CD4-positive, alpha-beta T cell treated with Interleukin-17A for 4 hours (primary cell): ENCODE measurements at regions not wholly inside any gene's neighbourhood (a gene's known extent, or its start where the extent isn't known, plus 50 kb on each side); places are given as distances from the start of the nearest gene placed in this dataset.
"Not testable (repeated sequence)": the region's sequence is repeated elsewhere in the genome, so short reads cannot be mapped to it uniquely, and the experiment has no call there.

Experiments
- DNase-seq: peaks from one replicate; pipeline ENCODE4 v3.0.0-alpha.2; 2020; ENCODE audit warnings: mixed read lengths

DNA sequence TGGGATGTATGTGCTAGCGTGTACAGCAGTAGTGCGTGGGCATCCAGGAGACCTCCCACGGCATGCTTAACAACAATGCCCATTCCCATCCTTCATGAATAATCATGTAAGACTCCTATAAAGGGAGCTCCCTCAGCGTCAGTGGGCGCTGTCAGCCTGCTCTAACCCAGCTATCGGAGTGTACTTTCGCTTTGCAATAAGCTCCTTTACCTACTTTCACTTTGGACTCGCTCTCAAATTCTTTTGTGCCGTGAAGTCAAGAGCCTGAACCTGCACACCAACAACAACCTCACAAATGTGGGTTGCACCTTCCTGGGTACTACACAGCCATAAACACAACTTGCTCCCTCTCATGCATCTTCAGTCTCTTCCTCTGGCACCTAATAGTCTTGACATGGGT is 114.8 kb upstream of the PAXBP1 start:
- peak; percentile 41 for DNase-seq

DNA sequence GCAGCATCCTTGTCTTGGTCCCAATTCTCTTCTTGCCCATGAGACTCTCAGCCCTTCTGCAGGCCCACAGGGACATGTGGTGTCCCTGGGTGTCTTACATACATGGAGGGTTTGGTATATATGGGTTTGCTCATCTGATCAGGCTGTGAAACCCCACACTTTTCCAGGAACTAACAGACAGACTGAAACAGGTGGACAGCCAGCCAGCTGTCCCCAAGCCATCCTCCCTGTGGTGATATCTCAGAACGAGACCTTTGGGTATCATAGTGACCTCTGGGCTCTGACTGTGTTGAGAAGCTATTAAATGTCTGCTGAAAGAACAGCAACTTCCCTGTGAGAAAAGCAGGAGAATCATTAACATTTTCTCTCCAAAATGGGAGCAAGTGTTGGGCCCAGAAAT is 115.5 kb upstream of the PAXBP1 start:
- no peak for DNase-seq

DNA sequence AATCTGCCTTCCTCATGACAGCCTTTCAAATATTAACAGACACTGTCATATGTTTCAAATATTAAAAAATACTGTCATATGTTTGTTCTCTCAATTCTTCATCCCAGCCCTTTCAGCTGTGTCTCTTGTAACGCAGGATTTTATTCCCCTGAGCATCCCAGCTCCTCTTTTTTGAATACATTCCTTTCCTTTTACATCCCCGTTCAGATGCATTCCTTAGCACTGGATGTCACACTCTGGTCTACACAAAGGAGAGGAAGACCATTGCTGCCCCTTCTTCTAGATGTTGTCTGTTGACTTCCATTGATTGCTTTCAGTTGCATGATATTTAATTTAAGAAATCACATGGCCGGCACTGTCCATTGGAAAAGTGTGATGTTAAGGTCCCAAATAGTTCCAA is 117.4 kb upstream of the PAXBP1 start:
- DNase-seq, result no peak

DNA sequence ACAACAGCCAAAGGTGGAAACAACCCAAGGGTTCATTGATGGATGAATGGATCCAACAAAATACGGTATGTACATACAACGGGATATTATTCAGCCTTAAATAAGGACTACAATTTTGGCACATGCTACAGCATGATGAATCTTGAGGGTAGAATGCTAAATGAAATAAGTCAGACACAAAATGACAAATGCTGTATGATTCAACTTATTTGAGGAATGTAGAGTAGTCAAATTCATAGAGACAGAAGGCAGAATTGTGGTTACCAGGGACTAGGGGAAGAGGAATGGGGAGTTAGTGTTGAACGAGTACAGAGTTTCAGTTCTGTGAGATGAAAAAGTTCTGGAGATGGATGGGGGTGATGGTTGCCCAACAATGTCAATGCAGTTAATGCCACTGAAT is 118.0 kb upstream of the PAXBP1 start:
- DNase-seq, result no peak

DNA sequence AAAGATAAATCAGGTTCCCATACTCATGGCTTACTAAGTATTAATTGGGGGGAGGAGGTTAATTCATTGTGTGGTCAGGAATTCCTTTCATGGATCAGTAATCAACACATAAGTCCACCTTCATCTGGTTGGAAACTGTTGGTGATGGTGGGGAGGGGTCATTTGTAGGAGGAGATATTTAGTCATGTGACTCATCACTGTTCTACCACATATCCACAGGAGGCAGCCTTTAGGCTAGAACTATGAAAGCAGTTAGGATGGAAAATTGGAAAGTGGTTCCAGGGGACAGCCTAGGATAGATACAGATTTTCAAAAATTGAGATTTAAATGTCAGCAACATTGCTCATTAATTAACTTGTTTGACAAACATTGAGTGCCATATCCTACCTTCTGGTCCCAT is 122.8 kb upstream of the PAXBP1 start:
- DNase-seq, result no peak

DNA sequence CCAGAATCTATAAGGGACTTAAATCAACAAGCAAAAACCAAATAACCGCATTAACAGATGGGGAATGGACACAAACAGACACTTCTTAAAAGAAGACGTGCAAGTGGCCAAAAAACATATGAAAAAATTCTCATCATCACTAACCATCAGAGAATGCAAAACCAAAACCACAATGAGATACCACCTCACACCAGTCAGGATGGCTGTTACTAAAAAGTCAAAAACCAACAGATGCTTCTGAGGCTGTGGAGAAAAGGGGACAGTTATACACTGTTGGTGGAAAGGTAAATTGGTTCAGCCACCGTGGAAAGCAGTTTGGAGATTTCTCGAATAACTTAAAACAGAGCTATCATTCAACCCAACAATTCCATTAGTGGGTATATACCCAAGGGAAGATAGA is 124.9 kb upstream of the OLIG2 start:
- DNase-seq, result no peak

DNA sequence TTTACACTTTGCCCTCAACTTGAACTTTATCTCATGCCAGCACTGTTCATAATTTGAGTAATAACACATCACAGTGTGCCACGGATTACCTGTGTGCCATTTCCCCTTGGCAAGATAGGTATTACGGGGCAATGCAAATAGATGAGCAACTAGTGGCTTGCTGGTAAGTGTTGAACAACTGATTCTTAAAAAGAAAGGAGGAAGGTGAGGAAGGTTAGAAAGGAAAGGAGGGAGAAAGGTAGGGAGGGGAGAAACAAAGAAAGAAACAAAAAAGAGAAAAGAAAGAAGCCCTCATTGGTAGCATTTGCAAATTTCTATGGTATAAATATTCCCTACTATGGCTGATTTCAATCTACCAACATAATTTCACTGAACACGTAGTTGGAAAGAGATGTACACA is 118.2 kb upstream of the OLIG2 start:
- DNase-seq, result no peak

DNA sequence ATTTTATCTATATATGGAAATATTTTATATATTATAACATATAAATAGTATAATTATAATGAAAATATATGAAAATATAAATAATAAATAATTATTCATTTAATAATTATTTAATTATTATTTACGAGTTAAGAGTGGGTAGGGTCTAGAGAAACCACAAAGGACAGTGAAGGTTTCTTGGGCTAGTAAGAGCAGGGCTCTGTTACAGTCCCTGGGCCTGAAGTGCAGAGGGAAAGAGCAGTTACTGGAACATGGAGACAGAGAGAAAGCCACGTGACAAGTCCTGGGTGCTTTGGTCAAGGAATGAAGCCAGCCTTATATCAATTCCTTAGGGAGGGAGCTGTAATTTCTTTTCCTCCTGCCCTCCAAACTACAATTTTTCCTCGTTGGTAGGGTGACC is 117.2 kb upstream of the OLIG2 start:
- DNase-seq, result no peak

DNA sequence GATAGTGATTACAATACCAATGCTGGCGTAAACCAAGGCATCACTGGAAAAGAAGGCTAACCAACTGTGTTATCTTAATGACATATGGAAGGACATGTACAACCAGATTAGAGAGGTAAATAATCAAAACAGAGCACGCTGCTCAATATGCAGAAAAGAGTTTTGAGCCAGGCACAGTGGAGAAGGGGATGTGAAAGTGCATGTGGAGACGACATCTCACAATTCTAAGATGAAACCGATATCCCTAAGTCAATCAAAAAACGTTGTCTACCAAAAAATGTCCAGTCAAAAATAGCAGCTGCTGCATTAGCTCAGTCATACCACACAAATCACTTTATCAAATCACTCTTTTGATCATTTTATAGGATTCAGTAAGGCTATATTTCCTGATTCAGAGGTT is 116.3 kb upstream of the OLIG2 start:
- no peak for DNase-seq

DNA sequence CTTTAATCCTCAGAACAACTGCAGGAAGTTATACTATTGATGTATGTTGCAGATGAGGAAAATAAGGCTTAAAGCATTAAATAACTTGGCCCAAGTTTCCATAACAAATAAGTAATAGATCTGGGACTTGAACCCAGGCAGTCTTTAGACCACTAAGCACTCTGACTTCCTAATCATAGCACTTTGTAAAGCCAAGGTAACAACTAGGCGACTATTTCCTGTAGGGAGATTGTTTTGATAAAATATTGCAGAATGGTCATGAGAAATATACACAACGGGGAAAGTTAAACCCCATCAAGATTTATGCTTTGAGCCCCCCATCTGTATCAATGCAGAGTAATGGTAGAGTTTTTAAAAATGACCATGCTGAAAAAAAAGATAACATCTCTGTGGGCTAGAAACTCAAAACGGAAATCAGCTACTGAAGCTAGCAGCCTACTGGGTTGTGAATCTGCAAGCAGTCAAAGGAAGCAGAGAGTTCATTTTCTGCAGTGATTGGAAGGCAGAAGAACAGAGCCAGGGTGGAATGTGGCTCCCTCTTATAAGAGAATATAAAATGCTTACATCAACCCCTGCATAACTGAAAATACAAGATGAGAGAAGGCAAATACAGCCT is 111.2 kb upstream of the OLIG2 start:
- peak; percentile 33 for DNase-seq

DNA sequence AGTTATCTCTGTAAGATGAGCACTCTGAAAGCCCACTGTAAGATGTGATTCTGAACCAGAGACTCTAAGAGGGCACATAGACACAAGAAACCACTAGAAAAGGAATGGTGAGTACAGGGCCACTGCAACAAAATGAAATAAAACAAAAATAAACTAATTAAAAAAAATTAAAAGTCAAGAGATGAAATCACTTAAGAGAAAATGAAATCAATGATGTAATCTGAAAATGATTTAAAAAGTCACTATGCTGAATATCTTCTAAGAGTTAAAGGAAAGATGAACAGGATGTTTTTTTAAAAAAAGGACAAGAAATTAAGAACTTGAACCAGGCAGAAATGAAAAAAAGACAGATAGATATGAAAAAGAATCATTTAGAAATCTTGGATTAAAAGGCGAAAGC is 110.6 kb upstream of the OLIG2 start:
- no peak for DNase-seq

DNA sequence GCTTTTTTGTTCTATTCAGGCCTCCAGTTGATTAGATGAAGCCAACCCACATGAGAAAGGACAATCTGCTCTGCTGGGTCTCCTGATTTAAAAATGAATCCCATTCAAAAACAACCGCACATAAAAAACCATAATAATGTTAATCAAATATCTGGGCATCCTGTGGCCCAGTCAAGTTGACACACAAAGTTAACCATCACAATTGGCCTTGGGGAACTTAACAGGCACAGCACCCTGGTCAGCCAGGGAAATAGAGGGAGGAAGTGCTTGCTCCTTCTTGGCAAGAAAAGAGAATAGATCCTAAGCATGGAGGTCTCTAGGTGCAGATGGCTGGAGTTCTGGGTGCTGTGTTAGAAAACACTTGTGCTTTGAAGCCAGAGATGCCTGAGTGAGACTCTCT is 109.6 kb upstream of the OLIG2 start:
- DNase-seq, result no peak

DNA sequence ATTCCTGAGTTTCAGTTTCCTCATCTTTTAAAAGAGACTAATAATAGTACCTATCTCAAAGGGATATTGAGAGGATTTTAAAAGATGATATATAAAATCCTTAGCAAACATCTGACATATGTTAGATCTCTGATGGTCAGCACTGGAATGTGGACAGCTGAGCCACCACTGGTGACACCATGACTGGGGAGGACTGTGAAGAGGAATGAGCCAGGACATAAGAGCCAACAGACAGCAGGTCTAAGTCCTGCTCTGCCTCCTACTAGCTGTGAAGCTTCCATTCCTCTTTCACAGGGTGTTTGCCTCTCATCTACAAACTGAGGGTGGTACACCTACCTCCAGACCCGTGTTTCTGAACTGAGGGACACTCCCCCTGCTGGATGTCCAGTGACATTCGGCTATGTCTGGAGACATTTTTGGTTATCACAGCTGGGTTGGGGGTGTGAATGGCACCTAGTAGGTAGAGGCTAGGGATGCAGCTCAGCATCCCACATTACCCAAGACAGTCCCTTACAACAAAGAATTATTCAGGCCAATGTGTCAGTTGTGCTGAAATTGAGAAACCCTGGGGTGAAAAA is 109.1 kb upstream of the OLIG2 start:
- no peak for DNase-seq

DNA sequence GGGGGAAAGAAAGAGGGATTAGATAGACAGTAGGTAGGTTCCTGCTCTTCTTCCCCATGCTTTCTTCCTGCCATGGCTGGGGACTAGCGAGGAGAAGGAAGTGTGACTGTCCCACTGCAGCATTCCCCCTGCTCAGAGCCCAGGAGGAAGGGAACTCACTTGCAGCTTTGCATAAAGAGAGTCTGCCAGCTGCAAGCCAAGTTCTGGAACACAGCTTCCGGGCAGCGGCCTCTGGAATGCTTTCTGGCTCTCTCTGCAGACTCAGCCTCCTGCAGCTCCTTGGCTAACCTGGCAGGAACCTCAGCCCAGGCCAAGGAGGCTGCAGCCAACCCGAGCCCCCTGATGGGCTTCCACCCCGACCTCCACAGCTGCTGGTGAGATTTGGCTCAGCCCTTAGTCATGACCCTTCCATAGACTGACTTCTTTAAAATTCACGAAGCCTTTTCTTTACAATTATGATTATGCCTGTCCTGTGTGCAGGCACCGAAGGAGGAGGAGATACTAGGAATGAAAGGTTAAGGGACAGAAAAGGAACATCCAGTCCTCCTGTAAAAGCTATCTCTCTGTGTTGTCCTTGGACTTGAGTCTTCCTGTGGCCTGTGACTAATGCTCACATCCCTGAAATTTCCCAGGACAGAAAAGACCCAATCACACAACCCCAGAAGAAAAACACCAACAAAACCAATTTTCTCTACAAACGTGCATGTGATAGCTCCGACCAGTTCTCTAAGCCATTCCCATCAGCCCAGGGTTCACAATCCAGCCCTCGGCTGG is 108.2 kb upstream of the OLIG2 start:
- no peak for DNase-seq

DNA sequence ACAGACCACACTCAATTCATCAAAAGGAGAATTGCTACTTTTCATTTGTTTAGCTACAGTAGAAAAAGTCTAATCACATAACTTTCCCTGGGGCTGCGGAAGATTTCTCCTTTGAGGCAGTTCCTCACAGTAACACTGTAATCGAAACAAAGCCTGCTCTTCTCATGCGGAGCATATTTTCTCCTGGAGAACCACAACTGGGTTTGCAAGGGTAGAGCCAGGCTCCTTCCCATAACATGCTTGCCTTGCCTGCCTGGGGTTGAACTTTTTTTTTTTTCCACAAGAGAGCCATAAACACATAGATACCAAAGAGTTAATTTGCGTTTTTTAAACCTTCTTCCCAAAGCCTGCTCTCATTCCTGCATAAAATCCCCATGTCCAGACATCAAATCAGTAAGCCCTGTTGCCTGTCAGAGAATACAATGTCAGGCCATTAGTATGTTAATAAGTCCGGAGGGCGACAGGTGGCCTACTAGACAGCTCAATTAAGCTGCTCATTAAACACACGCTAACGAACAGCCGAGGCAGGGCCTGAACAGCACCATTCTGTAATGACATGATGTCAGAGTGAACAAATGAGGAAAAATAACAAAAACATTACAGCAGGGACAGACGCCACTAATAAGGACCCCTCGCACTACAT is 107.1 kb upstream of the OLIG2 start:
- no peak for DNase-seq

DNA sequence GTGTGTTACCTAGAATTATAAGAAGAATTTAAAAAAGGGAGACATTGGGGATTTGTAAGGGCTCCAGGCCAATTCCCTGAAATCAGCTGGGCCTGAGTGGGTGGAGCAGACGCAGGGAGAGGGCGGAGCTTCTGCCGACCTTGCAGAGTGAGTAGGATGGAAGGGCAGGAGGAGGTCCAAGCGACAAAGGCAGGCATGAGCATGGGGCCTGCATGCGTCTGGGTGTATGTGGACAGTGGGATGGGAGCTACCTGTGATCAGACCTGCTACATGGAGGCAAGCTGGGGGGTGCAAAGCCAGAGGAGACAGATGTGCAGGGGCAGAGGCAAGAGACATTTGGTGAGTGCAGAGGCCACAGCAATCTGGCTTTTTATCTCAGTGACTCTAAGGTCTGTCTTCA is 105.3 kb upstream of the OLIG2 start:
- no peak for DNase-seq

DNA sequence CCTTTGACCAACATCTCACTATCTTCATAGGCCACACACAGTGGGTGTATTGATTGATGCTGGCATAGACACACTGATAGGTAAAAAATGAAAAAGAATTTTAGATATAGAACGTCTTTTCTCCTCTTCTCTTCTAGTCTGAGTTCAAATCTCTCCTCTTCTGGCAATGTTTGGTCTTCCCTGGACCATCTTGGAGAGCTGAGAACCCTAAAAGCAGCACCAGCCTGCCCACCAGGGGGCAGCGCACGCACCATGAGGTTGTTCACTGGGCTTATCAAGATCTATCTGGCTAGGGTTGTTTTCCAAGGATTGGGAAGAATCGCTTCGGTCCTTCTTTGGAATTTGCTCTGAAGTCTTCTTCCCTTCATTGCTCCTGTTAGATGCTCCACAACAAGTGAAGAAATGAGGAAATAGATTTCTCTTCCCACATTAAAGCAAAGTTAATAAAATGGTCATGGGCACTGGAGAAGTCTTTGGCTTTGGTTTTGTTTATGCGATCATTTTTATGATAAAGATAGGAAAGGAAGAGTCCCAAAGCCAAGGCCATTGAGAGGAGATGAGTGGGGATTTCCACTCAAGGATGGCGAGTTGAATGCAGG is 104.0 kb upstream of the OLIG2 start:
- DNase-seq, result peak; percentile 69

DNA sequence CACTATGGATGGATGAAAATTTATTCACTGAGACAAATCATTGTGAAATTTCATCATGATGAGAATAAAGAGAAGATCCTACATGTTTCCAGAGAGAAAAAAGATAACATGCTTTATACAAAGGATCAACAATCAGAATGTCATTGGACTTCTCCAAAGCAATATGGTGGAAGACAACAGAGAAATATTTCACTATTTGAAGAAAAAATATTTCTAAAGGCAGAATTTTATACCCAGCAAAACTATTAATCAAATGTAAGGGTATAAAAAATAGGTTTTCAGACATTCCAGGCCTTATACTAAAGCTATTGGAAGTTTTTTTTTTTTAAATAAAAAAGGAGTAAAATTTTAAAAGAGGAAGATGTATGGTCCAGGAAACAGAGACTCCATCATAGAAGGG is 100.6 kb upstream of the OLIG2 start:
- no peak for DNase-seq

DNA sequence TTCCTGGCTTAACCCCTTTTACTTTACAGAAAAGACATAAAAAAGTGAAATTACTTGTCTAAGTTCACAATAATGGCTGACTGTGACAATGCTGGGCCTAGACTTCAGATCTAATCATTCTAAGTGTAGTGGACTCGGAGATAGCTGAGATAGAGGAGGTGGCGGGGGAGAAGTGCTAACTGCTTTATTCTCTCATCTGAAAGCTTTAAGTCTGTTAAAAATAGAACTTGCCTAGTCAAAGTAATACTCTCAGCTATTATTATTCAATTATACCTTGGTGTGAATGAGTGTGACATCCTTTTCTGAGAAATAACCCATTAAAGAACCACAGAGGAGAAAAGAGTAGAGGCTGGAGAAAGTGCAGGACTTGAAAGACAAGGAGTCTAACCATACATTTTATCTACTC is 96.1 kb upstream of the OLIG2 start:
- no peak for DNase-seq

DNA sequence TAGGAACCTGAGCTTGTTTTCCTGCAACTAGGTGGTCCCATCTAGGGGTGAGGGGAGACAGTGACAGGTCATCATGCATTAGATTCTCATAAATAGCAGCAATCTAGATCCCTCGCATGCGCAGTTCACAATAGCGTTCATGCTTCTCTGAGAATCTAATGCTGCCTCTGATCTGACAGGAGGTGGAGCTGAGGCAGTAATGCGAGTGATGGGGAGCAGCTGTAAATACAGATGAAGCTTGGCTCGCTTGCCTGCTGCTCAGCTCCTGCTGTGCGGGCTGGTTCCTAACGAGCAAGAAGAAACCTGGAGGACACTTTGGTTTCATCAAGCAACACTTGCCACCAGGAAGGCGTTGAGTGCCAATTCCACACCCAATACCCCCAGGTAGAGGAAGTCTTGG is 95.1 kb upstream of the OLIG2 start:
- no peak for DNase-seq

DNA sequence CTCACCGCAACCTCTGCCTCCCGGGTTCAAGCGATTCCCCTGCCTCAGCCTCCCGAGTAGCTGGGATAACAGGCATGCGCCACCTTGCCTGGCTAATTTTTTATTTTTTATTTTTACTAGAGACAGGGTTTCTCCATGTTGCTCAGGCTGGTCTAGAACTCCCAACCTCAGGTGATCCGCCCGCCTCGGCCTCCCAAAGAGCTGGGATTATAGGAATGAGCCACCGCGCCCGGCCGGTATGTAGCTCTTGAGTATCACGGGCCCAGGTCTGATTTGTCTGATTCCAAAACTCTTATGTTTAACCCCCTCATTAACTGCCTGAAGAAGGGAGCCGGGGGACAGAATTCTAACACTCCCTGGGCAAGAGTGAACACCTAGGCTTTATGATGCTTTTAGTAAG is 91.7 kb upstream of the OLIG2 start:
- not testable (repeated sequence) for DNase-seq

DNA sequence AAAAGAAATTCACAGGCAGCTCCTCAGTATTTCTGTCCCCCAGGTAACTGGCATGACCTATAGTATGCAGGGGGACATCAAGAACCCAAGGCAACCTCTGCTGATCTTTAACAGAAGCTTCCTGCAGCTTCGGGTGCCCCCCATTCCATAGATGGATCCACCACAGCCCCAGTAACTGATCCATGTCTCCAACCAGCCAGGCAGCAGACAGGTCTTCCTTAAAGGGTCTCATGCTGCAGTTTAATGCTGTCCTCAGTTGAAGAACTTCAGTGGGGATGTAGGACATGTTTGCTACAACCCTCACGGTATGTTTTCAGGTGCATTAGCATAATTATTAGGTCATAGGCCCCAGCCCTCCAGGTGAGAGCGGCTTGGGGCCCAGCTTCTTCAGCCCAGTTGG is 90.9 kb upstream of the OLIG2 start:
- no peak for DNase-seq
